Body of pancreas (tissue), 4 donors: ENCODE measurements at regions not wholly inside any gene's neighbourhood (a gene's known extent, or its start where the extent isn't known, plus 50 kb on each side); places are given as distances from the start of the nearest gene placed in this dataset.

ENCODE experiments used
- CTCF ChIP-seq, 7 experiments: fragments of 450-650 bp in 4 of 7; fragments of 200-600 bp in 3 of 7; sonication (generic) in 3 of 7; IDR thresholded peaks; one replicate each; pipeline ENCODE4 v1.5.1; 2016 to 2019; ENCODE audit warnings: antibody characterized with exemption in 7 of 7
- POLR2A ChIP-seq, 3 donors: fragments of 450-650 bp; IDR thresholded peaks; one replicate each; pipeline ENCODE4 v1.6.1; 2016; ENCODE audit warnings: antibody characterized with exemption in 3 of 3, mild to moderate bottlenecking in 2 of 3

DNA sequence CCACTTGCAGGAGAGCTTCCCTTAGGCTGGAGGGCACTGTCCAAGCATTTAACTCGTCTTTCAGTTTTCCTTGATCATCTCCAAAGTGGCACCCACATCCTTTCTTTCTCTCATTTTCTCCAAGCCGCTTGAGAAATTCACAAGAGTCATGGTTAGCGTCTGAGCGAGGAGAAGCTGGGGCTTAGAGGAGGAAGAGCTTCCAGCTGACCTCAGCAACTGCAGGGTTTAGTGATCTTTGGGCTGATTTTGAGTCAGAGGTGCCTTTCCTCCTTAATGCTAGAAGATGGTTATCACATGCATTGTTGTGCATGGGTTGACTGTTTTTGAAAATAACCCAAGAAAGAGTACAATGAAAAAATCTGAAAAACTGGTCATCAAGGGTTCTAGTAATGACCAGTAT is 134.7 kb downstream of the GADD45G start:
- TF ChIP-seq CTCF (IDR thresholded peaks at IDR 0.05) (no peak), POLR2A (IDR thresholded peaks at IDR 0.05) (no peak)
